Brain microvascular endothelial cell (primary cell): ENCODE measurements at regions not wholly inside any gene's neighbourhood (a gene's known extent, or its start where the extent isn't known, plus 50 kb on each side); places are given as distances from the start of the nearest gene placed in this dataset.

ENCODE experiments used
- DNase-seq: peaks from one replicate; pipeline ENCODE4 v3.0.0-alpha.2; 2020
- H3K27ac ChIP-seq: fragments of 250-450 bp; sonication (Bioruptor Pico); 2 replicates; pipeline ENCODE4 v1.5.1; 2020; ENCODE audit warnings: mild to moderate bottlenecking, moderate library complexity
- H3K27me3 ChIP-seq: fragments of 250-450 bp; sonication (Bioruptor Pico); replicated peaks from 2 replicates; pipeline ENCODE4 v1.5.1; 2020; ENCODE audit warnings: mild to moderate bottlenecking
- H3K36me3 ChIP-seq: fragments of 250-450 bp; sonication (Bioruptor Pico); replicated peaks from 2 replicates; pipeline ENCODE4 v1.5.1; 2020; ENCODE audit warnings: mild to moderate bottlenecking
- H3K4me3 ChIP-seq: 2 replicates; pipeline ENCODE4 v1.5.1; 2011; ENCODE audit warnings: low read depth, mild to moderate bottlenecking, control low read depth, low read length, moderate library complexity
- CTCF ChIP-seq: IDR thresholded peaks from 2 replicates; pipeline ENCODE4 v1.5.1; 2011; ENCODE audit warnings: low read depth, mild to moderate bottlenecking, moderate library complexity, low read length, control low read depth, inconsistent platforms; ENCODE audit errors: missing control alignments
- in situ Hi-C: cut with HindIII; loops from 2 replicates; pipeline ENCODE4 v1.10.0; 2017; ENCODE audit warnings: low sequenced_read_pairs, low pct_ligation_motif_present

- no peak overlapping the region for H3K27ac ChIP-seq
- H3K27me3 ChIP-seq, result no peaks in the 10 kb centered on the region
- DNase-seq, result no peak
- no peaks in the 10 kb centered on the region for H3K36me3 ChIP-seq
- no peak overlapping the region for H3K4me3 ChIP-seq
- in situ Hi-C loops, result no loop called here
- TF ChIP-seq CTCF, result no peak
Observed at GRCh38 chr17:73819440-73820395, 175.5 kb upstream of the SDK2 start.

- no peak for TF ChIP-seq CTCF
- DNase-seq, result no peak
- Histone ChIP-seq H3K36me3 (no peaks in the 10 kb centered on the region), H3K27ac (no peak overlapping the region), H3K27me3 (no peaks in the 10 kb centered on the region), H3K4me3 (no peak overlapping the region)
- in situ Hi-C loops, result no loop called here
Observed at GRCh38 chr17:73820686-73821448, 176.6 kb upstream of the SDK2 start.

- no peak overlapping the region for H3K4me3 ChIP-seq
- in situ Hi-C loops, result no loop called here
- no peaks in the 10 kb centered on the region for H3K27me3 ChIP-seq
- H3K27ac ChIP-seq, result no peak overlapping the region
- no peak for DNase-seq
- H3K36me3 ChIP-seq, result no peaks in the 10 kb centered on the region
- TF ChIP-seq CTCF, result no peak
Observed at GRCh38 chr17:73821665-73822064, 177.4 kb upstream of the SDK2 start.

GRCh38 chr17:73822371-73822770, 178.1 kb upstream of the SDK2 start:
- no peak for DNase-seq
- TF ChIP-seq CTCF, result no peak
- Histone ChIP-seq H3K27ac (no peak overlapping the region), H3K4me3 (no peak overlapping the region), H3K36me3 (no peaks in the 10 kb centered on the region), H3K27me3 (no peaks in the 10 kb centered on the region)
- in situ Hi-C loops, result no loop called here

GRCh38 chr17:73823684-73824083, 179.4 kb upstream of the SDK2 start:
- Histone ChIP-seq H3K4me3 (no peak overlapping the region), H3K27ac (no peak overlapping the region), H3K36me3 (no peaks in the 10 kb centered on the region), H3K27me3 (no peaks in the 10 kb centered on the region)
- DNase-seq, result no peak
- in situ Hi-C loops, result no loop called here
- no peak for TF ChIP-seq CTCF
